PC-9 (cell line): ENCODE measurements at regions not wholly inside any gene's neighbourhood (a gene's known extent, or its start where the extent isn't known, plus 50 kb on each side); places are given as distances from the start of the nearest gene placed in this dataset.

Experiments
- CTCF ChIP-seq: fragments of 200-600 bp; sonication (generic); conservative IDR thresholded peaks from 2 replicates; pipeline ENCODE4 v1.6.1; 2017; ENCODE audit warnings: mixed run types, antibody characterized with exemption, mild to moderate bottlenecking, moderate library complexity
- EZH2 ChIP-seq: fragments of 200-600 bp; sonication (generic); IDR thresholded peaks from 2 replicates; pipeline ENCODE4 v1.8.0; 2017; ENCODE audit warnings: antibody characterized with exemption, low read depth

DNA sequence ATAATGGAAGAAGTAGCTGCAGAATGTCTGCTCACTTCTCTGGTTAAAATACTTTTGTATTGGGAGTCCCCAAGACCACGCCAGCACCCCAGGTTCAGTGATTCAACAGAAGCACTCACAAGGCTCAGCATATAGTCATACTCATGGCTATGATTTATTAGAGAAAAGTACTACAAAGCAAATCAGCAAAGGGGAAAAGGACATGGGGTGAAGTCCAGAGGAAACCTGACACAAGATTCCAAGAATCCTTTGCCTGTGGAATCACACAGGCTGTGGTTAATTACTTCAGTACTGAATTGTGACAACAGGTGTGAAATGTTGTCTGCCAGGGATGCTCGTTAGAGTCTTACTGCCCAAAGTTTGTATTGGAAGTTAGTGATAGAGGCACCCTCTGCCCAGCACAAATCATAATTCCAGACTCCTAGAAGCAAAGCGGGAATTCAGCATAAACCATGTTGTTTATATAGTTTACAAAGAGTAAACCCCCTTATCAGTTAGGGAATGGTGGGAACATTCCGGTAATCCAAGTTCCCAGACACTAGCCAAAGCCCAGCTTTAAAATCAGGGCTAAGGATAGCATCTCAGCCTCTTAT lies 79.4 kb downstream of the HYCC1 start:
- no peak for TF ChIP-seq CTCF
- TF ChIP-seq EZH2: no peak
